Mucosa of rectum (tissue), 2 donors: ENCODE measurements at regions not wholly inside any gene's neighbourhood (a gene's known extent, or its start where the extent isn't known, plus 50 kb on each side); places are given as distances from the start of the nearest gene placed in this dataset.

Experiments
- H3K27ac ChIP-seq, 2 donors: one replicate each; pipeline ENCODE4 v1.7.0; 2013; ENCODE audit warnings: inconsistent platforms in 2 of 2, low read depth in 2 of 2, low read length in 2 of 2
- H3K27me3 ChIP-seq, 2 donors: one replicate each; pipeline ENCODE4 v1.7.0; 2013; ENCODE audit warnings: low read length in 2 of 2; ENCODE audit not compliant: control insufficient read depth in 2 of 2, insufficient read depth in 2 of 2
- H3K36me3 ChIP-seq, 2 donors: one replicate each; pipeline ENCODE4 v1.7.0; 2013; ENCODE audit warnings: low read length in 2 of 2; ENCODE audit not compliant: control insufficient read depth in 2 of 2, insufficient read depth in 2 of 2
- H3K4me1 ChIP-seq, 2 donors: one replicate each; pipeline ENCODE4 v1.7.0; 2013; ENCODE audit warnings: low read length in 2 of 2, mild to moderate bottlenecking in 1 of 2; ENCODE audit not compliant: control insufficient read depth in 2 of 2, insufficient read depth in 2 of 2
- H3K4me3 ChIP-seq, 2 donors: one replicate each; pipeline ENCODE4 v1.7.0; 2013; ENCODE audit warnings: low read length in 2 of 2
- H3K9ac ChIP-seq, 2 donors: one replicate each; pipeline ENCODE4 v1.7.0; 2013; ENCODE audit warnings: low read length in 2 of 2, low read depth in 1 of 2, mild to moderate bottlenecking in 1 of 2
- H3K9me3 ChIP-seq, 2 donors: one replicate each; pipeline ENCODE4 v1.7.0; 2013; ENCODE audit warnings: low read length in 2 of 2; ENCODE audit not compliant: control insufficient read depth in 2 of 2
- donor health status: healthy.
- donor health status: Normal muscosa, but diverticular disease.

GRCh38 chr20:50369225-50370035 lies 140.8 kb upstream of the PTPN1 start:
- H3K36me3 ChIP-seq: no peaks in the 10 kb centered on the region
- no peaks in the 10 kb centered on the region for H3K9me3 ChIP-seq
- peak overlapping the region in 1 of 2 donors; percentile 62 for H3K9ac ChIP-seq
- H3K27me3 ChIP-seq: no peaks in the 10 kb centered on the region
- H3K4me1 ChIP-seq: peaks cover 29 to 48% of the 10 kb centered on the region in 2 donors
- no peak overlapping the region for H3K4me3 ChIP-seq
- peak overlapping the region; percentile 72 to 82 for H3K27ac ChIP-seq

- Histone ChIP-seq H3K9ac (peak overlapping the region in 1 of 2 donors; percentile 62), H3K4me1 (peaks cover 29 to 48% of the 10 kb centered on the region in 2 donors), H3K36me3 (no peaks in the 10 kb centered on the region), H3K9me3 (no peaks in the 10 kb centered on the region), H3K27ac (peak overlapping the region; percentile 72 to 82), H3K4me3 (no peak overlapping the region), H3K27me3 (no peaks in the 10 kb centered on the region)
These were observed 140.1 kb upstream of the PTPN1 start for GRCh38 chr20:50370036-50370566.

- no peak overlapping the region for H3K4me3 ChIP-seq
- H3K36me3 ChIP-seq: no peaks in the 10 kb centered on the region
- H3K27me3 ChIP-seq: no peaks in the 10 kb centered on the region
- H3K4me1 ChIP-seq: peaks cover 24 to 44% of the 10 kb centered on the region in 2 donors
- H3K9ac ChIP-seq: no peak overlapping the region
- H3K9me3 ChIP-seq: no peaks in the 10 kb centered on the region
- no peak overlapping the region for H3K27ac ChIP-seq
These were observed 138.1 kb upstream of the PTPN1 start for GRCh38 chr20:50371878-50372769.

GRCh38 chr20:50372770-50373088 lies 137.5 kb upstream of the PTPN1 start:
- peaks cover 18 to 38% of the 10 kb centered on the region in 2 donors for H3K4me1 ChIP-seq

GRCh38 chr20:50373674-50374286 lies 136.4 kb upstream of the PTPN1 start:
- Histone ChIP-seq H3K27ac (no peak overlapping the region), H3K36me3 (no peaks in the 10 kb centered on the region), H3K4me3 (no peak overlapping the region), H3K9ac (no peak overlapping the region), H3K9me3 (no peaks in the 10 kb centered on the region), H3K4me1 (peaks cover 21 to 39% of the 10 kb centered on the region in 2 donors), H3K27me3 (no peaks in the 10 kb centered on the region)

More at GRCh38 chr20:50372770-50373088, 137.5 kb upstream of the PTPN1 start:
- no peaks in the 10 kb centered on the region for H3K27me3 ChIP-seq
- H3K9me3 ChIP-seq: no peaks in the 10 kb centered on the region
- H3K27ac ChIP-seq: no peak overlapping the region
- H3K9ac ChIP-seq: no peak overlapping the region
- H3K36me3 ChIP-seq: no peaks in the 10 kb centered on the region
- no peak overlapping the region for H3K4me3 ChIP-seq

- Histone ChIP-seq H3K4me3 (no peak overlapping the region), H3K4me1 (peaks cover 20 to 40% of the 10 kb centered on the region in 2 donors), H3K27me3 (no peaks in the 10 kb centered on the region), H3K9me3 (no peaks in the 10 kb centered on the region), H3K27ac (no peak overlapping the region), H3K36me3 (no peaks in the 10 kb centered on the region), H3K9ac (no peak overlapping the region)
These were observed 135.6 kb upstream of the PTPN1 start for GRCh38 chr20:50374541-50375078.

- Histone ChIP-seq H3K9me3 (no peaks in the 10 kb centered on the region), H3K4me3 (no peak overlapping the region), H3K4me1 (peaks cover 27 to 50% of the 10 kb centered on the region in 2 donors), H3K27me3 (no peaks in the 10 kb centered on the region), H3K9ac (no peak overlapping the region), H3K36me3 (no peaks in the 10 kb centered on the region), H3K27ac (no peak overlapping the region)
These were observed 133.8 kb upstream of the PTPN1 start for GRCh38 chr20:50376179-50376887.

GRCh38 chr20:50376888-50377459 lies 133.2 kb upstream of the PTPN1 start:
- H3K27me3 ChIP-seq: no peaks in the 10 kb centered on the region
- no peak overlapping the region for H3K4me3 ChIP-seq
- H3K9me3 ChIP-seq: no peaks in the 10 kb centered on the region
- no peak overlapping the region for H3K27ac ChIP-seq
- H3K4me1 ChIP-seq: peaks cover 32 to 56% of the 10 kb centered on the region in 2 donors
- H3K9ac ChIP-seq: no peak overlapping the region
- no peaks in the 10 kb centered on the region for H3K36me3 ChIP-seq
